ENCODE measurements at regions not wholly inside any gene's neighbourhood (a gene's known extent, or its start where the extent isn't known, plus 50 kb on each side); places are given as distances from the start of the nearest gene placed in this dataset.

- Histone ChIP-seq H3K4me2 (no peak overlapping the region), H3K36me3 (ENCODE audit: low read depth) (no peaks in the 10 kb centered on the region), H3K27me3 (ENCODE audit: insufficient read depth, low read depth) (no peaks in the 10 kb centered on the region), H3K27ac (no peak overlapping the region), H3K9me2 (ENCODE audit: insufficient read depth) (no peaks in the 10 kb centered on the region), H4K20me1 (ENCODE audit: insufficient read depth) (no peaks in the 10 kb centered on the region), H3K9me3 (ENCODE audit: insufficient read depth, low read depth) (no peaks in the 10 kb centered on the region), H3K4me1 (replicated peaks; ENCODE audit: insufficient read depth) (no peaks in the 10 kb centered on the region), H2AFZ (no peak overlapping the region), H3K4me3 (no peak overlapping the region), H3F3A (ENCODE audit: insufficient read depth, low read depth) (no peaks in the 10 kb centered on the region), H3K79me2 (ENCODE audit: low read depth) (no peaks in the 10 kb centered on the region)
- ChIA-PET POLR2A (ENCODE audit: unreplicated experiment) (no interaction called here), CTCF (no interaction called here)
- intact Hi-C loops (cut with micrococcal nuclease; ENCODE audit: unreplicated experiment) = no loop called here
- DNase-seq = no peak
- no TSS peak for BruUV-seq (replicated peaks)
- TF ChIP-seq, protein P1, sequence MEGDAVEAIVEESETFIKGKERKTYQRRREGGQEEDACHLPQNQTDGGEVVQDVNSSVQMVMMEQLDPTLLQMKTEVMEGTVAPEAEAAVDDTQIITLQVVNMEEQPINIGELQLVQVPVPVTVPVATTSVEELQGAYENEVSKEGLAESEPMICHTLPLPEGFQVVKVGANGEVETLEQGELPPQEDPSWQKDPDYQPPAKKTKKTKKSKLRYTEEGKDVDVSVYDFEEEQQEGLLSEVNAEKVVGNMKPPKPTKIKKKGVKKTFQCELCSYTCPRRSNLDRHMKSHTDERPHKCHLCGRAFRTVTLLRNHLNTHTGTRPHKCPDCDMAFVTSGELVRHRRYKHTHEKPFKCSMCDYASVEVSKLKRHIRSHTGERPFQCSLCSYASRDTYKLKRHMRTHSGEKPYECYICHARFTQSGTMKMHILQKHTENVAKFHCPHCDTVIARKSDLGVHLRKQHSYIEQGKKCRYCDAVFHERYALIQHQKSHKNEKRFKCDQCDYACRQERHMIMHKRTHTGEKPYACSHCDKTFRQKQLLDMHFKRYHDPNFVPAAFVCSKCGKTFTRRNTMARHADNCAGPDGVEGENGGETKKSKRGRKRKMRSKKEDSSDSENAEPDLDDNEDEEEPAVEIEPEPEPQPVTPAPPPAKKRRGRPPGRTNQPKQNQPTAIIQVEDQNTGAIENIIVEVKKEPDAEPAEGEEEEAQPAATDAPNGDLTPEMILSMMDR (conservative IDR thresholded peaks at IDR 0.05) = no peak
- no peak for TF ChIP-seq EZH2 (IDR thresholded peaks at IDR 0.05; ENCODE audit: low read depth)
Observed at GRCh38 chr18:5779922-5780321, 115.4 kb downstream of the TMEM200C start.

GRCh38 chr18:5772306-5773105 lies 122.8 kb downstream of the TMEM200C start:
- ChIA-PET POLR2A (ENCODE audit: unreplicated experiment) (no interaction called here), CTCF (no interaction called here)
- no peaks in the 10 kb centered on the region for H4K20me1 ChIP-seq (ENCODE audit: insufficient read depth)
- no peaks in the 10 kb centered on the region for H3K9me2 ChIP-seq (ENCODE audit: insufficient read depth)
- no TSS peak for BruUV-seq (replicated peaks)
- no peaks in the 10 kb centered on the region for H3K9me3 ChIP-seq (ENCODE audit: insufficient read depth, low read depth)
- no peaks in the 10 kb centered on the region for H3K79me2 ChIP-seq (ENCODE audit: low read depth)
- no peaks in the 10 kb centered on the region for H3K36me3 ChIP-seq (ENCODE audit: low read depth)
- no peak overlapping the region for H2AFZ ChIP-seq
- intact Hi-C loops (cut with micrococcal nuclease; ENCODE audit: unreplicated experiment) = no loop called here
- no peaks in the 10 kb centered on the region for H3F3A ChIP-seq (ENCODE audit: insufficient read depth, low read depth)
- TF ChIP-seq, protein P1 (conservative IDR thresholded peaks at IDR 0.05) = no peak
- TF ChIP-seq EZH2 (IDR thresholded peaks at IDR 0.05; ENCODE audit: low read depth) = no peak
- peaks cover 4% of the 10 kb centered on the region; the same call in 1 of the 2 replicates for H3K27me3 ChIP-seq (ENCODE audit: insufficient read depth, low read depth)
- DNase-seq = no peak
- no peak overlapping the region for H3K4me3 ChIP-seq
- H3K4me1 ChIP-seq (replicated peaks; ENCODE audit: insufficient read depth) = no peaks in the 10 kb centered on the region
- H3K4me2 ChIP-seq = no peak overlapping the region
- no peak overlapping the region for H3K27ac ChIP-seq

DNA sequence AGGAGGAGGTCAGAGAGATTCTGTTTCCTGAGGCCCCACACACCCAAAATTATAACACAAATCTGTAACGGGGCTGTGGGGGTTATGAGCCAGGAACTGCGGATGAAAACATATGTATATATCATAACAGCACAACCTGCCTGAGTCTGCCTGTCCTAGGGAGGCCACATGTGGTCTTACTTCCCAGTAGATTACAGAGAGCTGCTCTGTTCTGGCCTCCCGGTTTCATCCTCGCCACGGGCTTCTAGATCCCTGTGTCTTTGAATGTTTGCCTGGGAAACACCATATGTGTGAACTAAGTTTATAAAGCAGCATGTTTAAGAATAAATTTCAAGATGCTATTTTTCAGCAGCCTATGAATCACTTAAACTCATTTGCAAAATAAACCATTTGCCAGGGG lies 124.0 kb downstream of the TMEM200C start:
- Histone ChIP-seq H3K9me3 (ENCODE audit: insufficient read depth, low read depth) (no peaks in the 10 kb centered on the region), H3K9me2 (ENCODE audit: insufficient read depth) (no peaks in the 10 kb centered on the region), H4K20me1 (ENCODE audit: insufficient read depth) (no peaks in the 10 kb centered on the region), H3K27me3 (ENCODE audit: insufficient read depth, low read depth) (peaks cover 4% of the 10 kb centered on the region; the same call in 1 of the 2 replicates), H3K4me1 (replicated peaks; ENCODE audit: insufficient read depth) (no peaks in the 10 kb centered on the region), H3K36me3 (ENCODE audit: low read depth) (no peaks in the 10 kb centered on the region), H3K4me2 (no peak overlapping the region), H2AFZ (no peak overlapping the region), H3F3A (ENCODE audit: insufficient read depth, low read depth) (no peaks in the 10 kb centered on the region), H3K4me3 (no peak overlapping the region), H3K79me2 (ENCODE audit: low read depth) (no peaks in the 10 kb centered on the region), H3K27ac (no peak overlapping the region)
- DNase-seq = no peak
- intact Hi-C loops (cut with micrococcal nuclease; ENCODE audit: unreplicated experiment) = no loop called here
- BruUV-seq (replicated peaks) = no TSS peak
- POLR2A ChIA-PET (ENCODE audit: unreplicated experiment) = no interaction called here
- CTCF ChIA-PET = no interaction called here
- no peak for TF ChIP-seq EZH2 (IDR thresholded peaks at IDR 0.05; ENCODE audit: low read depth)
- TF ChIP-seq, protein P1 (conservative IDR thresholded peaks at IDR 0.05) = no peak
